ENCODE measurements at regions not wholly inside any gene's neighbourhood (a gene's known extent, or its start where the extent isn't known, plus 50 kb on each side); places are given as distances from the start of the nearest gene placed in this dataset.

DNA sequence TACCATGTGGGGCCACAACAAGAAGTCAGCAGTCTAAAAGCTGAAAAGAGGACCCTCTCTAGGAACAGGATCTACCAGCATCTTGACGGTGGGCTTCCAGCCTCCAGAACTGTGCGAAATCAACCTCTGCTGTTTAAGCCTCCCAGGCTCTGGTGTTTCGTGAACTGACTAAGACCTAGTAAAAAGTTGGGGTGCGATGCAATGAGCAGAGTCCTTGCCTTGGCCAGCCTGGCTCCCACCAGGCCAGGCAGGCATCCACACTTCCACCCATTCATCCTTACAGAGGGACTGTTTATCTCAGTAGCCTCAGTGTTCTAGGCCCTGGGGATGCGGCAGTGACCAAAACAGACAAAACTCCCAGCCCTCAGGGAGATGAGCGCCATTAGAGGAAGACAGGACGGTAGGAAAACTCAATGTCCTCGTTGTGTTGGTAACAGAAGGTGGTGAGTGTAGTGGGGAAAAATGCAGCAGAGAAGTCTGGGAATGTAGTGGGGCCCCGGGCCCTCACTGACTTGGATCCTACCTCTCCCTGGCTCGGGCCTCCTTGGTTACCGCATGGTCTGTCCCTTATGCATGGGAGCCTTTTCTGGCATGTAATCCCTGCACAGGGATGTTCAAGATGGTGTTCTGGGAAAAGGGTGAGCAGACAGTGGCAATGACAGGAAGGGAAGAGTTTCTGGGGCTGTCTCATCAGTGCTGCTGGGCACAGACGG lies 271.8 kb upstream of the HS6ST1 start:
- DNase-seq (ENCODE audit: extremely low read depth in 1 of 4, low spot score in 3 of 4) = no peak
- Histone ChIP-seq H3K9me1 (ENCODE audit: control insufficient read depth, insufficient read depth, low read length) (no peaks in the 10 kb centered on the region), H3K4me1 (replicated peaks in 1 of 2; ENCODE audit: control insufficient read depth in 2 of 2, insufficient read depth in 2 of 2, low read length in 2 of 2) (no peaks in the 10 kb centered on the region), H4K20me1 (replicated peaks; ENCODE audit: control insufficient read depth, insufficient read depth, low read length) (no peaks in the 10 kb centered on the region; the same call in 1 of the 2 replicates), H3K79me2 (ENCODE audit: control insufficient read depth, insufficient read depth, low read length) (no peaks in the 10 kb centered on the region), H3K36me3 (ENCODE audit: control insufficient read depth, insufficient read depth, low read length) (no peaks in the 10 kb centered on the region), H3K27ac (ENCODE audit: extremely low read depth, low read depth, low read length) (no peak overlapping the region), H3K9ac (ENCODE audit: insufficient read depth in 1 of 2, low read depth in 2 of 2, low read length in 2 of 2) (no peak overlapping the region), H3K4me2 (ENCODE audit: insufficient read depth, low read length) (no peak overlapping the region), H3K4me3 (no peak overlapping the region), H3K9me3 (replicated peaks; ENCODE audit: control insufficient read depth, insufficient read depth, low read depth, low read length) (no peaks in the 10 kb centered on the region), H2AFZ (ENCODE audit: low read depth, low read length) (no peak overlapping the region), H3K27me3 (ENCODE audit: control insufficient read depth in 2 of 2, insufficient read depth in 2 of 2, low read length in 2 of 2) (peaks cover 5 to 43% of the 10 kb centered on the region in 2 experiments; a peak in 3 of 5 replicates)
- intact Hi-C loops (cut with micrococcal nuclease) (no loop called here), in situ Hi-C loops (cut with MboI) (no loop called here)
- no peak for ATAC-seq
- TF ChIP-seq HLTF (IDR thresholded peaks at IDR 0.05) = no peak
- TF ChIP-seq ETV6 (IDR thresholded peaks at IDR 0.05; ENCODE audit: borderline replicate concordance in 1 of 2, low read depth in 2 of 2, low read length in 1 of 2) = no peak
- no peak for TF ChIP-seq ETV6 (CRISPR knock-in tag; IDR thresholded peaks at IDR 0.05; ENCODE audit: borderline replicate concordance)
- TF ChIP-seq ZNF239 (CRISPR knock-in tag; IDR thresholded peaks at IDR 0.05) = no peak
- TF ChIP-seq DDX20 (tag; IDR thresholded peaks at IDR 0.05; ENCODE audit: low read depth) = no peak
- TF ChIP-seq MAFF (IDR thresholded peaks at IDR 0.05; ENCODE audit: low read length) = no peak
- TF ChIP-seq MEF2A (IDR thresholded peaks at IDR 0.05; ENCODE audit: control insufficient read depth, low read depth, low read length) = no peak
- no peak for TF ChIP-seq NFIX (CRISPR knock-in tag; IDR thresholded peaks at IDR 0.05; ENCODE audit: low read depth)
- no peak for FAIRE-seq
- no TSS peak for BruUV-seq (replicated peaks)
- ChIA-PET POLR2A (no interaction called here), CTCF (ENCODE audit: low intra/inter-chr PET ratio) (no interaction called here)
- WGBS (ENCODE audit: insufficient coverage, low coverage, missing lambda C conversion rate) = 1% methylated on average over 12 of the region's 12 CpGs
